Neural progenitor cell (in vitro differentiated cells): ENCODE measurements at regions not wholly inside any gene's neighbourhood (a gene's known extent, or its start where the extent isn't known, plus 50 kb on each side); places are given as distances from the start of the nearest gene placed in this dataset.
A peak's percentile ranks its signal among the peaks of the same experiment; 100 is the strongest.

Experiments used
- DNase-seq: peaks from one replicate; pipeline ENCODE4 v3.0.0-alpha.2; 2016; ENCODE audit warnings: low spot score
- H2AFZ ChIP-seq: fragments of 200-600 bp; sonication (generic); replicated peaks from 2 replicates; pipeline ENCODE4 v1.6.1; 2016; ENCODE audit warnings: antibody characterized with exemption
- H3F3A ChIP-seq: fragments of 200-600 bp; sonication (generic); 2 replicates; pipeline ENCODE4 v1.6.1; 2016; ENCODE audit warnings: antibody characterized with exemption, low read depth
- H3K27ac ChIP-seq: fragments of 200-600 bp; sonication (generic); 2 replicates; pipeline ENCODE4 v1.5.1; 2016; ENCODE audit warnings: mild to moderate bottlenecking
- H3K27me3 ChIP-seq: fragments of 200-600 bp; sonication (generic); 2 replicates; pipeline ENCODE4 v1.6.1; 2016; ENCODE audit warnings: mild to moderate bottlenecking, moderate library complexity
- H3K36me3 ChIP-seq: fragments of 200-600 bp; sonication (generic); 2 replicates; pipeline ENCODE4 v1.5.1; 2016
- H3K4me1 ChIP-seq: fragments of 200-600 bp; sonication (generic); 2 replicates; pipeline ENCODE4 v1.6.1; 2016; ENCODE audit warnings: mixed run types
- H3K4me2 ChIP-seq: fragments of 200-600 bp; sonication (generic); 2 replicates; pipeline ENCODE4 v1.6.1; 2016
- H3K4me3 ChIP-seq: fragments of 200-600 bp; sonication (generic); 2 replicates; pipeline ENCODE4 v1.5.1; 2016
- H3K79me2 ChIP-seq: fragments of 200-600 bp; sonication (generic); 2 replicates; pipeline ENCODE4 v1.6.1; 2016; ENCODE audit warnings: low read depth
- H3K9ac ChIP-seq: fragments of 200-600 bp; sonication (generic); 2 replicates; pipeline ENCODE4 v1.6.1; 2016
- H3K9me3 ChIP-seq: fragments of 200-600 bp; sonication (generic); 2 replicates; pipeline ENCODE4 v1.5.1; 2016; ENCODE audit warnings: low read depth
- H4K20me1 ChIP-seq: fragments of 200-600 bp; sonication (generic); 2 replicates; pipeline ENCODE4 v1.6.1; 2016; ENCODE audit warnings: low read depth
- H3K27ac Mint-ChIP-seq: 3 replicates; pipeline ENCODE4 v1.8.0; 2021; ENCODE audit warnings: mixed read lengths
- H3K27me3 Mint-ChIP-seq: 2 replicates; pipeline ENCODE4 v1.8.0; 2022; ENCODE audit warnings: low read depth, mild to moderate bottlenecking, inconsistent platforms, moderate library complexity, mixed read lengths; ENCODE audit not compliant: insufficient read depth
- H3K36me3 Mint-ChIP-seq: 3 replicates; pipeline ENCODE4 v1.8.0; 2021; ENCODE audit warnings: mixed read lengths
- H3K4me1 Mint-ChIP-seq: 3 replicates; pipeline ENCODE4 v1.8.0; 2021; ENCODE audit warnings: mixed read lengths
- H3K4me3 Mint-ChIP-seq: 3 replicates; pipeline ENCODE4 v1.8.0; 2021; ENCODE audit warnings: mild to moderate bottlenecking, moderate library complexity, mixed read lengths
- H3K9me3 Mint-ChIP-seq: 3 replicates; pipeline ENCODE4 v1.8.0; 2020; ENCODE audit warnings: mixed read lengths
- EZH2 ChIP-seq: fragments of 200-600 bp; sonication (generic); IDR thresholded peaks from 2 replicates; pipeline ENCODE4 v1.6.1; 2017; ENCODE audit warnings: antibody characterized with exemption, mild to moderate bottlenecking, moderate library complexity
- EZH2phosphoT487 ChIP-seq: fragments of 200-600 bp; sonication (generic); IDR thresholded peaks from 2 replicates; pipeline ENCODE4 v1.6.1; 2017; ENCODE audit warnings: antibody characterized with exemption
- TF ChIP-seq, protein P1 (sequence below): fragments of 200-600 bp; sonication (generic); IDR thresholded peaks from 2 replicates; pipeline ENCODE4 v1.5.1; 2017; ENCODE audit warnings: antibody characterized with exemption, mild to moderate bottlenecking

DNA sequence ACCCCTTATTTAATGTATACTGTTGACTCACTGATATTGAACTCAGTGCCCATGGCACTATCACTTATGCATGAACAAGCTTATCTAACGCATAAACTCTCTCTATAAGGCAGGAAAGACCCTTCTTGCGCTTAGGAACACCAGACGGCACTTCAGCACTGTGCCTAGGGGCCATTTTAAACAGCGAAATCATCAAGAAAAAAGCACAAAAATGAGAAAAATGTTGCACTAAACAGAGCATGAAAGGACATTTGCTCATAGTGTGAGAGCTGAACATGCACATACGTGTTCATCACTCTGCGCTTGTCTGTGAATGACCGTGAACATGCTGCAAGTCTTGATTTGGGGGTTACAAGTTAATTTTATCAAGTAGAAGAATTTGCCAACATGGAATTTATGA lies 109.6 kb downstream of the WDR11 start:
- Mint-ChIP-seq H3K4me3 (no peak overlapping the region), H3K4me1 (peaks cover 33% of the 10 kb centered on the region), H3K36me3 (no peaks in the 10 kb centered on the region), H3K27ac (no peak overlapping the region), H3K27me3 (peaks cover 11% of the 10 kb centered on the region), H3K9me3 (peaks cover 4% of the 10 kb centered on the region)
- no peak overlapping the region for H3K4me2 ChIP-seq
- H3K9me3 ChIP-seq: no peaks in the 10 kb centered on the region
- H3K79me2 ChIP-seq: no peaks in the 10 kb centered on the region
- no peaks in the 10 kb centered on the region for H3K36me3 ChIP-seq
- no peak overlapping the region for H2AFZ ChIP-seq
- no peak overlapping the region for H3K4me3 ChIP-seq
- TF ChIP-seq EZH2: no peak
- TF ChIP-seq EZH2phosphoT487: no peak
- TF ChIP-seq, protein P1, sequence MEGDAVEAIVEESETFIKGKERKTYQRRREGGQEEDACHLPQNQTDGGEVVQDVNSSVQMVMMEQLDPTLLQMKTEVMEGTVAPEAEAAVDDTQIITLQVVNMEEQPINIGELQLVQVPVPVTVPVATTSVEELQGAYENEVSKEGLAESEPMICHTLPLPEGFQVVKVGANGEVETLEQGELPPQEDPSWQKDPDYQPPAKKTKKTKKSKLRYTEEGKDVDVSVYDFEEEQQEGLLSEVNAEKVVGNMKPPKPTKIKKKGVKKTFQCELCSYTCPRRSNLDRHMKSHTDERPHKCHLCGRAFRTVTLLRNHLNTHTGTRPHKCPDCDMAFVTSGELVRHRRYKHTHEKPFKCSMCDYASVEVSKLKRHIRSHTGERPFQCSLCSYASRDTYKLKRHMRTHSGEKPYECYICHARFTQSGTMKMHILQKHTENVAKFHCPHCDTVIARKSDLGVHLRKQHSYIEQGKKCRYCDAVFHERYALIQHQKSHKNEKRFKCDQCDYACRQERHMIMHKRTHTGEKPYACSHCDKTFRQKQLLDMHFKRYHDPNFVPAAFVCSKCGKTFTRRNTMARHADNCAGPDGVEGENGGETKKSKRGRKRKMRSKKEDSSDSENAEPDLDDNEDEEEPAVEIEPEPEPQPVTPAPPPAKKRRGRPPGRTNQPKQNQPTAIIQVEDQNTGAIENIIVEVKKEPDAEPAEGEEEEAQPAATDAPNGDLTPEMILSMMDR: no peak
- H3K9ac ChIP-seq: no peak overlapping the region
- peaks cover 16% of the 10 kb centered on the region for H4K20me1 ChIP-seq
- no peak overlapping the region for H3K27ac ChIP-seq
- peaks cover 26% of the 10 kb centered on the region for H3K27me3 ChIP-seq
- DNase-seq: no peak
- H3F3A ChIP-seq: peaks cover 24% of the 10 kb centered on the region
- H3K4me1 ChIP-seq: peaks cover 25% of the 10 kb centered on the region

DNA sequence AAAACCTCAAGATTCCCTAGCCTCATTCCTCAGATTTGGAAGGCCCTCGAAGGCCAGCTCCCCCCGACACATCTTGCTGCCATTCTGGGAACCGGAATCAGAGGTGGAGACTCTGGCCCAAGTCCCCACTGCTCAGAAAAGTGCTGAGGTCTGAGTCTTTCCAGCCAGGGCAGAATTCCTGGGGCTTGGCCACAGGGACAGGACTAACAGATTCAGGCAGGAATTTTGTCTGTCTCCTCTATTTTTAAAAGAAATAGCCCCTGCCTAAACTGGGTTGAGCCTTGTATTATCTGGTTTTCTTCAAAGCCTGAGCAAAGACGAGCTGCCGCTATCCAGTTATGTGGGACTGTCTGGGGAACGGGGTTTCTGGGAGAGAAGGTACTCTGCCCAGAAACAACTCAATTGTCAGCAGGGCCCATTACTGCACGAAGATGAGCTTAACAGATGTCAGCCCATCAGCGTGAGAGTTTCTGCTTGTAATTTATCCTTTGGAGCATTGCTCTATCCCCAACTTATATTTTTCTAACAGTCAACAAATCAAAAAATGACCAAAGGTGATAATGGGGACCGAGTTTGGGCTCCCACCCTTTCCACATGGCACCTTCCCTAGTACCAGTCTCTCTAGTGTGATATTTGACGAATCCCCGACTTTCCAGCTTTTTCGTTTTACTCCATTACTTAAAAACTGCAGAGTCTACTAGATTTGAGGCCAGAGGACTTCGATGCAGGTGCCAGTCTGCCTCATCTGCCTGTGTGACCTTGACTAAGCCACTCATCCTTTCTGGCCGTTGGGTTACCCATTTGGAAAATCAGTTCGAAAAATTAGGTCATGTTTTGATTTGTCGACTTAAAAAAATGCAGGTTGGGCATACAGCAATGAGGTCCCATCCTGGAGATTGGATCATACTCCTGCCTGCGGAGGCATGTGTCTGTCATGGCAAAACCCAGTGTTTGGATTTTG lies 110.9 kb downstream of the WDR11 start:
- Histone ChIP-seq H3K4me3 (peak overlapping the region; percentile 23), H3K79me2 (no peaks in the 10 kb centered on the region), H4K20me1 (peaks cover 16% of the 10 kb centered on the region), H3K27ac (no peak overlapping the region), H3K9me3 (no peaks in the 10 kb centered on the region), H3K4me1 (peaks cover 25% of the 10 kb centered on the region), H3K36me3 (no peaks in the 10 kb centered on the region), H3K27me3 (peaks cover 26% of the 10 kb centered on the region), H3K9ac (no peak overlapping the region), H2AFZ (no peak overlapping the region), H3K4me2 (peak overlapping the region; percentile 65), H3F3A (peaks cover 24% of the 10 kb centered on the region)
- Mint-ChIP-seq H3K27me3 (peaks cover 19% of the 10 kb centered on the region), H3K9me3 (no peaks in the 10 kb centered on the region), H3K27ac (peak overlapping the region; percentile 65), H3K4me3 (no peak overlapping the region), H3K4me1 (peaks cover 46% of the 10 kb centered on the region), H3K36me3 (no peaks in the 10 kb centered on the region)
- TF ChIP-seq EZH2phosphoT487: no peak
- TF ChIP-seq EZH2: no peak
- TF ChIP-seq, protein P1: no peak
- no peak for DNase-seq

- Mint-ChIP-seq H3K4me1 (peaks cover 47% of the 10 kb centered on the region), H3K27me3 (peaks cover 23% of the 10 kb centered on the region), H3K4me3 (peak overlapping the region; percentile 67), H3K9me3 (no peaks in the 10 kb centered on the region), H3K36me3 (no peaks in the 10 kb centered on the region), H3K27ac (peak overlapping the region; percentile 65)
- peaks cover 25% of the 10 kb centered on the region for H3K4me1 ChIP-seq
- H3K9ac ChIP-seq: no peak overlapping the region
- TF ChIP-seq, protein P1: no peak
- TF ChIP-seq EZH2 (no peak), EZH2phosphoT487 (peak; percentile 87)
- H4K20me1 ChIP-seq: peaks cover 16% of the 10 kb centered on the region
- no peak overlapping the region for H2AFZ ChIP-seq
- peak; percentile 85 for DNase-seq
- H3K27ac ChIP-seq: no peak overlapping the region
- no peaks in the 10 kb centered on the region for H3K79me2 ChIP-seq
- peaks cover 26% of the 10 kb centered on the region for H3K27me3 ChIP-seq
- no peaks in the 10 kb centered on the region for H3K9me3 ChIP-seq
- H3K36me3 ChIP-seq: no peaks in the 10 kb centered on the region
- H3K4me2 ChIP-seq: peak overlapping the region; percentile 65
- H3K4me3 ChIP-seq: peak overlapping the region; percentile 23
- peaks cover 24% of the 10 kb centered on the region for H3F3A ChIP-seq
Observed at GRCh38 chr10:120962756-120963593, 111.8 kb downstream of the WDR11 start.
